H9 (cell line): ENCODE measurements at regions not wholly inside any gene's neighbourhood (a gene's known extent, or its start where the extent isn't known, plus 50 kb on each side); places are given as distances from the start of the nearest gene placed in this dataset.

Experiments
- DNase-seq: peaks from one replicate; pipeline ENCODE4 v3.0.0-alpha.2; 2017
- H2AFZ ChIP-seq: one replicate; pipeline ENCODE4 v1.6.1; 2013; ENCODE audit warnings: mild to moderate bottlenecking, low read length, control low read depth, moderate library complexity
- H2AK5ac ChIP-seq: 2 replicates; pipeline ENCODE4 v1.6.1; 2013; ENCODE audit warnings: low read length, control low read depth, mixed read lengths; ENCODE audit not compliant: insufficient read length
- H2BK120ac ChIP-seq: one replicate; pipeline ENCODE4 v1.6.1; 2013; ENCODE audit warnings: low read depth, mild to moderate bottlenecking, low read length, control low read depth, inconsistent platforms; ENCODE audit not compliant: poor library complexity, severe bottlenecking
- H2BK12ac ChIP-seq: 2 replicates; pipeline ENCODE4 v1.6.1; 2013; ENCODE audit warnings: low read length, control low read depth, mixed read lengths, low read depth; ENCODE audit not compliant: insufficient read length
- H2BK15ac ChIP-seq: 2 replicates; pipeline ENCODE4 v1.6.1; 2013; ENCODE audit warnings: low read depth, low read length, control low read depth
- H2BK20ac ChIP-seq: one replicate; pipeline ENCODE4 v1.6.1; 2013; ENCODE audit warnings: low read depth, mild to moderate bottlenecking, low read length, control low read depth, inconsistent platforms; ENCODE audit not compliant: poor library complexity, severe bottlenecking
- H2BK5ac ChIP-seq: 2 replicates; pipeline ENCODE4 v1.6.1; 2013; ENCODE audit warnings: low read length, control low read depth, mixed read lengths; ENCODE audit not compliant: insufficient read length
- H3K14ac ChIP-seq: 2 replicates; pipeline ENCODE4 v1.6.1; 2013; ENCODE audit warnings: low read length, control low read depth; ENCODE audit not compliant: insufficient read depth
- H3K18ac ChIP-seq: 2 replicates; pipeline ENCODE4 v1.6.1; 2013; ENCODE audit warnings: low read depth, mild to moderate bottlenecking, mixed read lengths, low read length, control low read depth; ENCODE audit not compliant: insufficient read length
- H3K23ac ChIP-seq: 2 replicates; pipeline ENCODE4 v1.6.1; 2013; ENCODE audit warnings: low read length, control low read depth, mixed read lengths, low read depth; ENCODE audit not compliant: insufficient read length
- H3K23me2 ChIP-seq: 2 replicates; pipeline ENCODE4 v1.6.1; 2013; ENCODE audit warnings: low read depth, mild to moderate bottlenecking, mixed read lengths, low read length, control low read depth; ENCODE audit not compliant: insufficient read length, poor library complexity, severe bottlenecking
- H3K27ac ChIP-seq: 2 replicates; pipeline ENCODE4 v1.5.1; 2013; ENCODE audit warnings: low read length, control low read depth, mixed read lengths, low read depth; ENCODE audit not compliant: insufficient read length
- H3K27me3 ChIP-seq: 2 replicates; pipeline ENCODE4 v1.6.1; 2013; ENCODE audit warnings: low read length, control low read depth, inconsistent platforms; ENCODE audit not compliant: insufficient read depth
- H3K4ac ChIP-seq: 2 replicates; pipeline ENCODE4 v1.6.1; 2013; ENCODE audit warnings: low read depth, mild to moderate bottlenecking, control low read depth, inconsistent platforms, low read length, moderate library complexity
- H3K4me1 ChIP-seq: 2 replicates; pipeline ENCODE4 v1.6.1; 2013; ENCODE audit warnings: low read length, control low read depth, inconsistent platforms; ENCODE audit not compliant: insufficient read depth
- H3K4me2 ChIP-seq: 2 replicates; pipeline ENCODE4 v1.6.1; 2013; ENCODE audit warnings: low read length, control low read depth, mixed read lengths; ENCODE audit not compliant: insufficient read length, insufficient read depth
- H3K56ac ChIP-seq: 2 replicates; pipeline ENCODE4 v1.6.1; 2013; ENCODE audit warnings: low read depth, mild to moderate bottlenecking, mixed read lengths, low read length, control low read depth; ENCODE audit not compliant: insufficient read length
- H3K79me1 ChIP-seq: 2 replicates; pipeline ENCODE4 v1.6.1; 2013; ENCODE audit warnings: low read depth, mild to moderate bottlenecking, moderate library complexity, low read length, control low read depth, inconsistent platforms; ENCODE audit not compliant: insufficient read depth, poor library complexity, severe bottlenecking
- H3K79me2 ChIP-seq: 2 replicates; pipeline ENCODE4 v1.6.1; 2013; ENCODE audit warnings: low read length, control low read depth, inconsistent platforms; ENCODE audit not compliant: insufficient read depth
- H3K9ac ChIP-seq: 2 replicates; pipeline ENCODE4 v1.6.1; 2013; ENCODE audit warnings: low read length, control low read depth, mixed read lengths; ENCODE audit not compliant: insufficient read length; ENCODE audit errors: extremely low read depth
- H3K9me3 ChIP-seq: one replicate; pipeline ENCODE4 v1.6.1; 2013; ENCODE audit warnings: low read depth, low read length, inconsistent platforms; ENCODE audit not compliant: control insufficient read depth
- H3T11ph ChIP-seq: one replicate; pipeline ENCODE4 v1.6.1; 2013; ENCODE audit warnings: mild to moderate bottlenecking, low read length, control low read depth, inconsistent platforms
- H4K20me1 ChIP-seq: one replicate; pipeline ENCODE4 v1.6.1; 2013; ENCODE audit not compliant: control insufficient read depth, insufficient read length, insufficient read depth
- H4K5ac ChIP-seq: 2 replicates; pipeline ENCODE4 v1.6.1; 2013; ENCODE audit warnings: low read depth, mild to moderate bottlenecking, mixed read lengths, low read length, control low read depth; ENCODE audit not compliant: insufficient read length
- H4K8ac ChIP-seq: replicated peaks from 2 replicates; pipeline ENCODE4 v1.6.1; 2013; ENCODE audit warnings: low read length, control low read depth, mixed read lengths, low read depth; ENCODE audit not compliant: insufficient read length
- H4K91ac ChIP-seq: 2 replicates; pipeline ENCODE4 v1.6.1; 2013; ENCODE audit warnings: low read depth, mild to moderate bottlenecking, moderate library complexity, mixed read lengths, low read length, control low read depth; ENCODE audit not compliant: insufficient read length
- H3K27ac Mint-ChIP-seq, 3 experiments: 2 replicates in 2 of 3; 3 replicates in 1 of 3; pipeline ENCODE4 v1.8.0; 2020 to 2021; ENCODE audit warnings: mixed read lengths in 3 of 3, mild to moderate bottlenecking in 1 of 3, moderate library complexity in 1 of 3
- H3K27me3 Mint-ChIP-seq: 2 replicates; pipeline ENCODE4 v1.8.0; 2021; ENCODE audit warnings: low read depth, mild to moderate bottlenecking, moderate library complexity, mixed read lengths
- H3K36me3 Mint-ChIP-seq, 3 experiments: 2 replicates in 2 of 3; 3 replicates in 1 of 3; pipeline ENCODE4 v1.8.0; 2020 to 2021; ENCODE audit warnings: low read depth in 3 of 3, mixed read lengths in 3 of 3; ENCODE audit not compliant: insufficient read depth in 1 of 3
- H3K4me1 Mint-ChIP-seq, 2 experiments: 2 replicates each; pipeline ENCODE4 v1.8.0; 2020; ENCODE audit warnings: mixed read lengths in 2 of 2
- H3K4me3 Mint-ChIP-seq, 2 experiments: 2 replicates in 1 of 2; 3 replicates in 1 of 2; pipeline ENCODE4 v1.8.0; 2020 to 2021; ENCODE audit warnings: mild to moderate bottlenecking in 2 of 2, mixed read lengths in 2 of 2, moderate library complexity in 1 of 2
- H3K9me3 Mint-ChIP-seq, 2 experiments: 2 replicates in 1 of 2; 3 replicates in 1 of 2; pipeline ENCODE4 v1.8.0; 2020; ENCODE audit warnings: mild to moderate bottlenecking in 2 of 2, mixed read lengths in 2 of 2, moderate library complexity in 1 of 2
- WGBS: extraction: QIAGEN DNeasy Blood & Tissue Kit; methylation state at CpG from one replicate; pipeline ENCODE4 v1.1.7; 2013; ENCODE audit warnings: missing lambda C conversion rate, low lambda C conversion rate, mixed read lengths; ENCODE audit not compliant: insufficient read length; ENCODE audit errors: extremely low coverage; 5-methylcytosine and 5-hydroxymethylcytosine counted together
- TF ChIP-seq, protein P1 (sequence below): fragments of 200-600 bp; sonication (generic); conservative IDR thresholded peaks from 3 replicates; pipeline ENCODE4 v1.8.0; 2021; ENCODE audit warnings: antibody characterized with exemption, mild to moderate bottlenecking

DNA sequence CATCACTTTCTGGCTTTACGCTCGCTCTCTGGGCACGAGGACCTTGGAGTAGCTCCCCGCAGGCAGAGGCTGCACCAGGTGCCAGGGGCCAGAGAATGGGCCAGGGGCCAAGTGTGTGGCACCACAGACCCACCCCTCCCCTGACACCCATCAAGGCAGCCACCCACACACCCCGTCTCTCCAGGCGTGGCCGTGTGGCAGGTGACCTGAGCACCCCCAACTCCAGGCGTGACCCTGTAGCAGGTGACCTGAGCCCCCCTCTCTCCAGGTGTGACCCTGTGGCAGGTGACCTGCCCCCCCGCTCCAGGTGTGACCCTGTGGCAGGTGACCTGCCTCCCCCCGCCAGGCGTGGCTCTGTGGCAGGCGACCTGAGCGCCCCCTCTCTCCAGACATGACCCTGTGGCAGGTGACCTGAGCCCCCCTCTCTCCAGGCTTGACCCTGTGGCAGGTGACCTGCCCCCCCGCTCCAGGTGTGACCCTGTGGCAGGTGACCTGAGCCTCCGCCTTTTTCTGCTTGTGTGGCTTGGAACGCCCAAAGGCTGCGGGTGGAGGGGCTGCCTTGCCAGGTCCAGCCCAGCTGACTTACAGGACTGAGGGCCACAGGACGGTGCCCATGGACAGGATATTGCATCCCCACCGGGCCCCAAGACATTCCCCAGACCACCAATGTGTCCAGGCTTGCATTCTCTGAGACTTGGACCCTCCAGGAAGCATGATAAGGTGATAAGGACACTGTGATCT, 667.2 kb downstream of the BRD1 start:
- H3T11ph ChIP-seq, result no peak overlapping the region
- no peaks in the 10 kb centered on the region for H3K4me1 ChIP-seq
- peaks cover 3% of the 10 kb centered on the region; the same call in 1 of the 2 replicates for H3K27me3 Mint-ChIP-seq
- H3K9me3 Mint-ChIP-seq, result no peaks in the 10 kb centered on the region
- no peaks in the 10 kb centered on the region for H3K23me2 ChIP-seq
- H2AK5ac ChIP-seq, result no peak overlapping the region
- H4K20me1 ChIP-seq, result no peaks in the 10 kb centered on the region
- H3K4me1 Mint-ChIP-seq, result no peaks in the 10 kb centered on the region
- WGBS, result no CpG with 5 or more reads among the region's 19 CpGs
- no peak overlapping the region for H4K8ac ChIP-seq
- no peak overlapping the region for H2BK5ac ChIP-seq
- no peak overlapping the region for H3K56ac ChIP-seq
- H4K91ac ChIP-seq, result no peak overlapping the region
- H3K9me3 ChIP-seq, result no peaks in the 10 kb centered on the region
- no peak overlapping the region for H2BK15ac ChIP-seq
- H3K36me3 Mint-ChIP-seq, result no peaks in the 10 kb centered on the region
- H3K4me2 ChIP-seq, result no peak overlapping the region
- H3K23ac ChIP-seq, result no peak overlapping the region
- no peak overlapping the region for H3K27ac ChIP-seq
- H3K4ac ChIP-seq, result no peak overlapping the region
- H3K27me3 ChIP-seq, result no peaks in the 10 kb centered on the region
- H2BK20ac ChIP-seq, result no peak overlapping the region
- no peaks in the 10 kb centered on the region for H3K79me2 ChIP-seq
- no peak overlapping the region; the same call in 1 of the 2 replicates for H3K14ac ChIP-seq
- no peak for DNase-seq
- H3K79me1 ChIP-seq, result no peaks in the 10 kb centered on the region
- H3K9ac ChIP-seq, result no peak overlapping the region
- H2AFZ ChIP-seq, result no peak overlapping the region
- H3K27ac Mint-ChIP-seq, result no peak overlapping the region
- TF ChIP-seq, protein P1, sequence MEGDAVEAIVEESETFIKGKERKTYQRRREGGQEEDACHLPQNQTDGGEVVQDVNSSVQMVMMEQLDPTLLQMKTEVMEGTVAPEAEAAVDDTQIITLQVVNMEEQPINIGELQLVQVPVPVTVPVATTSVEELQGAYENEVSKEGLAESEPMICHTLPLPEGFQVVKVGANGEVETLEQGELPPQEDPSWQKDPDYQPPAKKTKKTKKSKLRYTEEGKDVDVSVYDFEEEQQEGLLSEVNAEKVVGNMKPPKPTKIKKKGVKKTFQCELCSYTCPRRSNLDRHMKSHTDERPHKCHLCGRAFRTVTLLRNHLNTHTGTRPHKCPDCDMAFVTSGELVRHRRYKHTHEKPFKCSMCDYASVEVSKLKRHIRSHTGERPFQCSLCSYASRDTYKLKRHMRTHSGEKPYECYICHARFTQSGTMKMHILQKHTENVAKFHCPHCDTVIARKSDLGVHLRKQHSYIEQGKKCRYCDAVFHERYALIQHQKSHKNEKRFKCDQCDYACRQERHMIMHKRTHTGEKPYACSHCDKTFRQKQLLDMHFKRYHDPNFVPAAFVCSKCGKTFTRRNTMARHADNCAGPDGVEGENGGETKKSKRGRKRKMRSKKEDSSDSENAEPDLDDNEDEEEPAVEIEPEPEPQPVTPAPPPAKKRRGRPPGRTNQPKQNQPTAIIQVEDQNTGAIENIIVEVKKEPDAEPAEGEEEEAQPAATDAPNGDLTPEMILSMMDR, result no peak
- no peak overlapping the region for H2BK120ac ChIP-seq
- no peak overlapping the region for H4K5ac ChIP-seq
- no peak overlapping the region for H2BK12ac ChIP-seq
- H3K4me3 Mint-ChIP-seq, result no peak overlapping the region
- no peak overlapping the region for H3K18ac ChIP-seq
